Transverse colon (tissue), 4 donors: ENCODE measurements at regions not wholly inside any gene's neighbourhood (a gene's known extent, or its start where the extent isn't known, plus 50 kb on each side); places are given as distances from the start of the nearest gene placed in this dataset.

Experiments used
- DNase-seq: peaks from one replicate; pipeline ENCODE4 v3.0.0-alpha.2; 2019
- H3K27ac ChIP-seq, 4 donors: fragments of 200-600 bp; sonication (generic); 2 replicates each; pipeline ENCODE4 v1.5.1; 2016 to 2018; ENCODE audit warnings: inconsistent platforms in 4 of 4
- H3K27me3 ChIP-seq: fragments of 200-600 bp; sonication (generic); 2 replicates; pipeline ENCODE4 v1.5.1; 2017; ENCODE audit warnings: inconsistent platforms
- H3K36me3 ChIP-seq, 4 donors: fragments of 200-600 bp; sonication (generic); 2 replicates each; pipeline ENCODE4 v1.5.1; 2017 to 2019; ENCODE audit warnings: inconsistent platforms in 4 of 4
- H3K4me1 ChIP-seq, 4 donors: fragments of 200-600 bp; sonication (generic); 2 replicates each; pipeline ENCODE4 v1.5.1; 2017 to 2020; ENCODE audit warnings: inconsistent platforms in 4 of 4
- H3K4me3 ChIP-seq, 4 donors: fragments of 200-600 bp; sonication (generic); 1 replicate in 1 of 4; 2 replicates in 3 of 4; pipeline versions ENCODE4 v1.5.1 to v1.6.1; 2017 to 2019; ENCODE audit warnings: inconsistent platforms in 4 of 4
- H3K9me3 ChIP-seq, 2 donors: fragments of 200-600 bp; sonication (generic); 2 replicates each; pipeline ENCODE4 v1.5.1; 2017 to 2019; ENCODE audit warnings: inconsistent platforms in 2 of 2
- CTCF ChIP-seq, 5 experiments: fragments of 200-600 bp in 3 of 5; fragments of 450-650 bp in 2 of 5; sonication (generic) in 3 of 5; IDR thresholded peaks; 1 replicate in 2 of 5; 2 replicates in 3 of 5; pipeline ENCODE4 v1.5.1; 2016 to 2017; ENCODE audit warnings: antibody characterized with exemption in 5 of 5, inconsistent platforms in 3 of 5, mild to moderate bottlenecking in 2 of 5, moderate library complexity in 1 of 5
- EP300 ChIP-seq: sonication (generic); formaldehyde crosslinking; IDR thresholded peaks from one replicate; pipeline ENCODE4 v1.6.1; 2017; ENCODE audit warnings: antibody characterized with exemption, low read depth
- POLR2A ChIP-seq: fragments of 450-650 bp; IDR thresholded peaks from one replicate; pipeline ENCODE4 v1.6.1; 2016; ENCODE audit warnings: antibody characterized with exemption, mild to moderate bottlenecking, moderate library complexity
- POLR2AphosphoS5 ChIP-seq, 3 donors: sonication (generic); formaldehyde crosslinking; IDR thresholded peaks; one replicate each; pipeline ENCODE4 v1.6.1; 2016; ENCODE audit warnings: antibody characterized with exemption in 3 of 3
- WGBS, 2 donors: methylation state at CpG; one replicate each; pipeline ENCODE4 v1.1.5; 2018; ENCODE audit warnings: low coverage in 1 of 2; 5-methylcytosine and 5-hydroxymethylcytosine counted together
- in situ Hi-C, 4 donors: fragments of 200-750 bp; cut with MboI; loops; one replicate each; pipeline versions ENCODE4 v1.15.0 to v1.15.1; 2017; ENCODE audit warnings: low sequenced_read_pairs in 3 of 4, low pct_ligation_motif_present in 1 of 4, low pct_unique_long_range_greater_than_20kb in 1 of 4
- intact Hi-C: fragments of 100-400 bp; cut with DNase I; formaldehyde crosslinking; loops from one replicate; pipeline ENCODE4 v1.15.1; 2023; ENCODE audit warnings: low total_unique reads

GRCh38 chr6:9520417-9521151, 894.3 kb downstream of the TFAP2A start:
- intact Hi-C loops, result no loop called here
- WGBS, 2 donors, result 45 to 52% methylated on average over 6 to 8 of the region's 8 CpGs
- in situ Hi-C loops, result no loop called here
- no peak for DNase-seq
- Histone ChIP-seq H3K27me3 (no peaks in the 10 kb centered on the region), H3K4me1 (no peaks in the 10 kb centered on the region), H3K9me3 (no peaks in the 10 kb centered on the region), H3K4me3 (no peak overlapping the region), H3K27ac (no peak overlapping the region), H3K36me3 (no peaks in the 10 kb centered on the region)
- no peak for TF ChIP-seq EP300

GRCh38 chr6:9518431-9518830, 896.4 kb downstream of the TFAP2A start:
- TF ChIP-seq POLR2AphosphoS5 (IDR thresholded peaks at IDR 0.05) (no peak), CTCF (IDR thresholded peaks at IDR 0.05) (no peak), EP300 (no peak), POLR2A (no peak)
- DNase-seq, result no peak
- H3K4me3 ChIP-seq, result no peak overlapping the region
- H3K36me3 ChIP-seq, result no peaks in the 10 kb centered on the region
- no peaks in the 10 kb centered on the region for H3K27me3 ChIP-seq
- H3K4me1 ChIP-seq, result no peaks in the 10 kb centered on the region
- 59 to 63% methylated on average over 1 of the region's 1 CpG for WGBS, 2 donors
- H3K9me3 ChIP-seq, result no peaks in the 10 kb centered on the region
- intact Hi-C loops, result no loop called here
- H3K27ac ChIP-seq, result no peak overlapping the region
- in situ Hi-C loops, result no loop called here

GRCh38 chr6:9517806-9518205, 897.1 kb downstream of the TFAP2A start:
- Histone ChIP-seq H3K27me3 (no peaks in the 10 kb centered on the region), H3K4me3 (no peak overlapping the region), H3K4me1 (no peaks in the 10 kb centered on the region), H3K27ac (no peak overlapping the region), H3K9me3 (no peaks in the 10 kb centered on the region), H3K36me3 (no peaks in the 10 kb centered on the region)
- intact Hi-C loops, result no loop called here
- in situ Hi-C loops, result no loop called here
- no peak for DNase-seq
- WGBS, 2 donors, result 55 to 72% methylated on average over 3 of the region's 3 CpGs
- TF ChIP-seq POLR2A (no peak), POLR2AphosphoS5 (IDR thresholded peaks at IDR 0.05) (no peak), CTCF (IDR thresholded peaks at IDR 0.05) (no peak), EP300 (no peak)

DNA sequence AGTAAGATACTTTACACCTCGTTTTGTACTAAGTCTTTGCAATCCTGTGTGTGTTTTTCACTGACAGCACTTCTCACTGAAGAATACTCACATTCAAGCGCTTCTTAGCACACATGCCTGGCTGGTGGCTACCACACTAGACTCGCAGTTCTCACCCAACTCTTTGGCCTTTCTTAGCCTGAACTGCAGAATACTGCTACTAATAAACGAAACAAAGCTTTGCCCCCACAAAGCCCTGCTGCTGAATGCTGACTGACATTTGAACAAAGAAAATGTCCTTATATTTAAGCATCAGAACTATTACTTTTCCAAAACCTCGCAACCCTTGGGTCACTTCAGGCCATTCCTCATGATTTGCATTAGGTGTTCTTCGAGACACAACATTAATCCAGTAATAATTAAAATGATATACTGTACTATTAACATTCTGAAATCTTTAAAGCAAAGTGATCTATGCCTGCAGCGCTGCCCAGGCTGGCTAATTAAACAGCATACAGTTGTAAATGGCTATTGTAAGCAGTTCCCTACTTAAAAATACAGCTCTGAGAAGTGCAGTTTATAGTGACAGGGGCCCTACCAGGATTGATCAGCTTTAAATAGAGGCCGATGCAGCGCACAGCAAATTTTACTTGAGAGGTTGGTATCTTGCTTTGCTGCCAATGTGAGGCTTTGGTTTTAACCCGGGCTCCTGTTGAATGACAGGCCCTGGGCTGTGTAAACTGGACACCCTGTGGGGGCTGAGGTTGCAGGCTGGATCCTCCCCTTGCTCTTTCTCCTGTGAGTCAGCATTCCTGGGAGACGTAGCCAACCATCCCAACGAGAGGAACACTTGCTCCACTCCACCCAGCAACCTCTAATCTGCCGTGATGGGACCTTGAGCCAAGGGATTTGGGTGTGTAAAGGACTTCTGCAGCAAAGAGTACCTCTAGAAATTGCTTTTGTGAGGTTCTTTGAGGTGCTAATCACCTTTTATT, 899.0 kb downstream of the TFAP2A start:
- no peak for DNase-seq
- intact Hi-C loops, result no loop called here
- H3K36me3 ChIP-seq, result no peaks in the 10 kb centered on the region
- 52 to 59% methylated on average over 4 to 12 of the region's 13 CpGs for WGBS, 2 donors
- H3K4me1 ChIP-seq, result no peaks in the 10 kb centered on the region
- TF ChIP-seq POLR2A (no peak), EP300 (no peak), CTCF (IDR thresholded peaks at IDR 0.05) (no peak), POLR2AphosphoS5 (IDR thresholded peaks at IDR 0.05) (no peak)
- no peak overlapping the region for H3K27ac ChIP-seq
- no peaks in the 10 kb centered on the region for H3K9me3 ChIP-seq
- H3K27me3 ChIP-seq, result no peaks in the 10 kb centered on the region
- in situ Hi-C loops, result no loop called here
- H3K4me3 ChIP-seq, result no peak overlapping the region
